AG10803 (cell line): ENCODE measurements at regions not wholly inside any gene's neighbourhood (a gene's known extent, or its start where the extent isn't known, plus 50 kb on each side); places are given as distances from the start of the nearest gene placed in this dataset.

Experiments
- DNase-seq: peaks from one replicate; pipeline ENCODE4 v3.0.0; 2010; ENCODE audit warnings: low read depth
- H3K4me3 ChIP-seq: 2 replicates; pipeline ENCODE4 v1.5.1; 2011; ENCODE audit warnings: mild to moderate bottlenecking, low read length, control low read depth
- TF ChIP-seq, protein P1 (sequence below): conservative IDR thresholded peaks from 2 replicates; pipeline ENCODE4 v1.5.1; 2011; ENCODE audit warnings: mild to moderate bottlenecking, low read length, control low read depth, inconsistent platforms

DNA sequence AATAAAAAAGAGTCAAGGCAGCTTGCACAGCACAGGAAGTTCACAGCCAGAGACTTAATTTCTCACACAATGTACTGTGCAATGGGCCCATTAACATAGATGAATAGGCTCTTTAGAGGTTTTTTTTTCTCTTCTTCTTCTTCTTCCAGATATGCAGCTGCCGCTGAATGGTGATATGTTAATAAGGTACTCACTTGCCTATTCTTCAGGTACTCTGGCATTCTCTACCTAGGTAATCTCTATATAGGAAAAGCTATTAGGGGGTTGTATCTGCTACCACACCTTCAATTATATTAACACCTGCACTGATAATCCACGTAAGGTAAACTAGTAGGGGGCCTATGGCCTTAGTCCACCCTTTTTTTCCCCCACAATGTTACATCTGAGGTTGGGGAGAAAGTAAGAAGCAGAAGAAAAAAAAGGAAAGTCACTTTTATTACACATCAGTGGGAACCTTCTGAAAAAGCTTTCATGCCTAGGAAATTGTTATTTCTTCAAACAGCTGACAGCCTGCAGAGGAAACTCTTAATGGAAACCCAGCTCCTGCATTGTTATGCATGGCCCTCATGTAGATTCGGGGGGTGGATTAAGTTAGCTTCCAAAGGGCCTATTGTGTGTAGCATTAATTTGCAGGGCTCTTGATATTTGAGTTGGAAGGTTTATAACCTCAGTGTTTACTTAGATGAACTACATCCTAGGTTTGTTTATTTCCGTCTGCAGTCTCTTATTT, 525.5 kb downstream of the ZIC1 start:
- TF ChIP-seq, protein P1, sequence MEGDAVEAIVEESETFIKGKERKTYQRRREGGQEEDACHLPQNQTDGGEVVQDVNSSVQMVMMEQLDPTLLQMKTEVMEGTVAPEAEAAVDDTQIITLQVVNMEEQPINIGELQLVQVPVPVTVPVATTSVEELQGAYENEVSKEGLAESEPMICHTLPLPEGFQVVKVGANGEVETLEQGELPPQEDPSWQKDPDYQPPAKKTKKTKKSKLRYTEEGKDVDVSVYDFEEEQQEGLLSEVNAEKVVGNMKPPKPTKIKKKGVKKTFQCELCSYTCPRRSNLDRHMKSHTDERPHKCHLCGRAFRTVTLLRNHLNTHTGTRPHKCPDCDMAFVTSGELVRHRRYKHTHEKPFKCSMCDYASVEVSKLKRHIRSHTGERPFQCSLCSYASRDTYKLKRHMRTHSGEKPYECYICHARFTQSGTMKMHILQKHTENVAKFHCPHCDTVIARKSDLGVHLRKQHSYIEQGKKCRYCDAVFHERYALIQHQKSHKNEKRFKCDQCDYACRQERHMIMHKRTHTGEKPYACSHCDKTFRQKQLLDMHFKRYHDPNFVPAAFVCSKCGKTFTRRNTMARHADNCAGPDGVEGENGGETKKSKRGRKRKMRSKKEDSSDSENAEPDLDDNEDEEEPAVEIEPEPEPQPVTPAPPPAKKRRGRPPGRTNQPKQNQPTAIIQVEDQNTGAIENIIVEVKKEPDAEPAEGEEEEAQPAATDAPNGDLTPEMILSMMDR: no peak

DNA sequence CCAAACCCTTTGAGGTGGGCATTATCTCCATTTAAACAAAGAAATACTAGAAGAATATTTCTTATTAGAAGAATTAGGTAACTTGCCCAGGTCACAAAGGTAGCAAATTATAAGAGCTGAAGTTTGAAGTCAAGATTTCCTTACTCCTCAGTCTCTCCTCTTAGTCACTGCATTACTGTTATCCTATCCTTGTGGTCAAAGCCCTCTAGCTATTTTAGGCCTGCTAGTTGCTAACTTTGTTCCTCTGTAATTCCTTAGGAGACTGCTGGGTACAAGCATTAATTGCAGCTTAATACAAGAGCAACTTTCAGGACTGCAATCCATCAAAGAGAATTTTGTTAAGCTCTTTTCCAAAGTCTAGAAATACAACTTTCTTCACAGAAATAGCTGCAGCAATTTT, 528.2 kb downstream of the ZIC1 start:
- no peak overlapping the region for H3K4me3 ChIP-seq
- no peak for DNase-seq
- TF ChIP-seq, protein P1: no peak

More for the DNA sequence above, 525.5 kb downstream of the ZIC1 start:
- DNase-seq: no peak
- no peak overlapping the region for H3K4me3 ChIP-seq

DNA sequence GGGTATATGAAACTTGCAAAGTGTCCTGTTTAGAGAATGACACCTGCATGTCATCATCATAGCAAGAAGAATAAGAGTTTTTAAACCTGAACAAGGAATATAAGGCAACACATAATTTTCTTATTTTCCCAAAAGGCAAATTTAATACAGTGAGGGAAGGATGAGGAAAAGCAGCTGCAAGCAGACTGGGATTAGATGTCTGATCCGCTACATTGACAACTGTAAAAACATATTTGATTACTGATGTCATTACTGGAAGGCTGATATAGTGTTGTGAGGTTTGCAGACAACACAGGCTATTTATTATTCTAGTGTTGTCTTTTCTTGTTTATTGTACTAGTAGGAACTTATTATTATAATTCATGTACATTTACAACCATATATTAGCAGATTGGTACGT, 528.7 kb downstream of the ZIC1 start:
- H3K4me3 ChIP-seq: no peak overlapping the region
- TF ChIP-seq, protein P1: no peak
- DNase-seq: no peak

DNA sequence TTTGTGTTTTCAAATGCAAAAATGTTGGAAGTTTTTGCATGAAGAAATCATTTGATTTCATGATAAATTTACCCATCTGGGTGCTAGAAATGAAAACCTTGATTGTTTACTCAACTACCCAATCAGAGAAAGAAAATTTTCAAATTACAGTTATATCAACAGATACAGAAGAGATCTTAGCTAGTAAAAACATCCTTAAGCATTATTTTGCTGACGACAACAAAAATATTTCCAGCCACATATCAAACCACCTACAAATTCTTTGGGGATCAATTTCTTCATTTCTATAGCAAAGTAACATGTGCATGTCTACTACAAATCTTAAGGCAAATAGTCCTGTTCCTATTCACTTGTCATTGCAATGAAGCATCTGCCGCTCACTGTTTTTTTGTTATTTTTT, 530.3 kb downstream of the ZIC1 start:
- TF ChIP-seq, protein P1: no peak
- H3K4me3 ChIP-seq: no peak overlapping the region
- DNase-seq: no peak

DNA sequence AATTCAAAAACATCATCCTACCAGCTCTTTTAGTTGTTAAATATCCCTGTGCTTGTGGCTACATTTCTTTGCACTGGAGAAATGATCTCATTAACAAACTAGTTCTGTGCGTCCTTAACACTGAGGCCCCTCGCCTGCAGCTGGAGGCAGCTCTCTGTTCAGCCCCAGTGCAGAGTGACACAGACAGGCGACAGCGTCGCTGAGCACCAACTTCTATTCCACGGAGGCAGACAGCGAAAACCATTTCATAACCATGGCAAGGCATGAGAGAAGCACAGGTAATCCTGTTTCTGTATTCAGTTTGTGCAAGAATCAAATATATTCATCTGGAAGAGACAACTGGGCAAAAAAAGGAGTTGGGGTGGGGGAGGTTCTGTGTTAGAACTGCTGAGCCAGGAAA, 530.7 kb downstream of the ZIC1 start:
- no peak for DNase-seq
- TF ChIP-seq, protein P1: no peak
- H3K4me3 ChIP-seq: no peak overlapping the region

DNA sequence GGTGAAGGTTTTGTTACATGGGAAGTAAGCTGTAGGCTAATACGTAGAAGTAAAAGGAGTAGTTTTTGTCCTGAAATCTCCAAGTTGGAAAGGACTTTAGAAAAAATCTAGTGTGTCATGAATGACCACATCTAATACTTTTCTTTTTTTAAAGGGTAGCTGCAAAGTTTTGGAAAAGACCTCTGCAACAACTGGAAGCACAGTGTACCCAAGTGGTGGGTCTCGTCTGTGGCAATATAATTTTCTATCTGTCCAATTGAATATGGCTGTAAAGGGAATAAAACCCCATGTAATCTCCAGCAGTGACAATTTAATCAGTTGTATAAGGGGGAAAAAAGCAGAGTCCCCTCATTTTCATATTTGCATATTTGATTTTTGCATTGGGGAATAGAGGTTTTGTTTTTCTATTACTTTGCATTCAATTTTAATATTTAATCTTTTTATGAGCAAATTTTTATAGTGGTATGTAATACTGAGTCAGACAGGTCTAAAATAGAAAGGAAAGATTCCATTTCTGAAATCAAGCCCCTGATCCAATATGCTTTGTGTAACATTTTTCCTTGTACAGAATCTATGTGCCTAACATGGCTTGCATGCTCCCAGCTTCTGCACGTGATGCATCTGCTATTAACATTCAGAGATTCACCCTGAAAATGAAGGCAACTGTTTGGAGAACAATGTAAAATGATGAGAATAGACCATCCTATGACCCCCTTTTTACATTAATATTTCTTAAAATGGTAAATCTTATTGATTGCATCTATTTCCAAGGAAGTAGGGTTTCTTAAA, 531.4 kb downstream of the ZIC1 start:
- no peak for DNase-seq
- no peak overlapping the region for H3K4me3 ChIP-seq
- TF ChIP-seq, protein P1: no peak

DNA sequence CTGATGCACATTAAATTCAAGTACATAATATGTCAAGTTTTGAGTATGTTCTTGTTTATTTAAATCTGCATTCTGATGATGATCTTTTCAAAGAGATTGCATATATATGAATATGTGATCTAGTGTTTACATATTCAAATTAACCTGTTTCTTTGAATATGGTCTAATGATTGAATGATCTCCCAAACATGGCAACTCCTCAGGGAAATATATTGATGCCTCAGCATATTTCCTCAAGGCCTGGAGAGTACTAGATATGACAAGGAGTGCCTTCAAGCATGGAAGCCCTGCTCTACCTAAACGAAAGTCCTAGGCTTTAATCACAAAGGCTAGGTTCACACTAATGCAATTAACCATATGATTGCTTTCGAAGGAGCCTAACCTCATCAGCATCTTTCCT, 532.8 kb downstream of the ZIC1 start:
- TF ChIP-seq, protein P1: no peak
- no peak for DNase-seq

More for the DNA sequence above, 532.8 kb downstream of the ZIC1 start:
- H3K4me3 ChIP-seq: no peak overlapping the region
